ENCODE measurements at regions not wholly inside any gene's neighbourhood (a gene's known extent, or its start where the extent isn't known, plus 50 kb on each side); places are given as distances from the start of the nearest gene placed in this dataset.

GRCh38 chr2:240298803-240299709, 136.4 kb upstream of the GPC1 start:
- TF ChIP-seq POLR2A (IDR thresholded peaks at IDR 0.05): no peak
- TF ChIP-seq, protein P1, sequence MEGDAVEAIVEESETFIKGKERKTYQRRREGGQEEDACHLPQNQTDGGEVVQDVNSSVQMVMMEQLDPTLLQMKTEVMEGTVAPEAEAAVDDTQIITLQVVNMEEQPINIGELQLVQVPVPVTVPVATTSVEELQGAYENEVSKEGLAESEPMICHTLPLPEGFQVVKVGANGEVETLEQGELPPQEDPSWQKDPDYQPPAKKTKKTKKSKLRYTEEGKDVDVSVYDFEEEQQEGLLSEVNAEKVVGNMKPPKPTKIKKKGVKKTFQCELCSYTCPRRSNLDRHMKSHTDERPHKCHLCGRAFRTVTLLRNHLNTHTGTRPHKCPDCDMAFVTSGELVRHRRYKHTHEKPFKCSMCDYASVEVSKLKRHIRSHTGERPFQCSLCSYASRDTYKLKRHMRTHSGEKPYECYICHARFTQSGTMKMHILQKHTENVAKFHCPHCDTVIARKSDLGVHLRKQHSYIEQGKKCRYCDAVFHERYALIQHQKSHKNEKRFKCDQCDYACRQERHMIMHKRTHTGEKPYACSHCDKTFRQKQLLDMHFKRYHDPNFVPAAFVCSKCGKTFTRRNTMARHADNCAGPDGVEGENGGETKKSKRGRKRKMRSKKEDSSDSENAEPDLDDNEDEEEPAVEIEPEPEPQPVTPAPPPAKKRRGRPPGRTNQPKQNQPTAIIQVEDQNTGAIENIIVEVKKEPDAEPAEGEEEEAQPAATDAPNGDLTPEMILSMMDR (IDR thresholded peaks at IDR 0.05): no peak
- no peak for TF ChIP-seq POLR2AphosphoS5 (IDR thresholded peaks at IDR 0.05)
